GM12872 (cell line): ENCODE measurements at regions not wholly inside any gene's neighbourhood (a gene's known extent, or its start where the extent isn't known, plus 50 kb on each side); places are given as distances from the start of the nearest gene placed in this dataset.

Experiments
- TF ChIP-seq, protein P1 (sequence below): IDR thresholded peaks from 3 replicates; pipeline ENCODE4 v1.5.1; 2011; ENCODE audit warnings: low read depth, mild to moderate bottlenecking, low read length, moderate library complexity; ENCODE audit not compliant: insufficient read depth

- TF ChIP-seq, protein P1, sequence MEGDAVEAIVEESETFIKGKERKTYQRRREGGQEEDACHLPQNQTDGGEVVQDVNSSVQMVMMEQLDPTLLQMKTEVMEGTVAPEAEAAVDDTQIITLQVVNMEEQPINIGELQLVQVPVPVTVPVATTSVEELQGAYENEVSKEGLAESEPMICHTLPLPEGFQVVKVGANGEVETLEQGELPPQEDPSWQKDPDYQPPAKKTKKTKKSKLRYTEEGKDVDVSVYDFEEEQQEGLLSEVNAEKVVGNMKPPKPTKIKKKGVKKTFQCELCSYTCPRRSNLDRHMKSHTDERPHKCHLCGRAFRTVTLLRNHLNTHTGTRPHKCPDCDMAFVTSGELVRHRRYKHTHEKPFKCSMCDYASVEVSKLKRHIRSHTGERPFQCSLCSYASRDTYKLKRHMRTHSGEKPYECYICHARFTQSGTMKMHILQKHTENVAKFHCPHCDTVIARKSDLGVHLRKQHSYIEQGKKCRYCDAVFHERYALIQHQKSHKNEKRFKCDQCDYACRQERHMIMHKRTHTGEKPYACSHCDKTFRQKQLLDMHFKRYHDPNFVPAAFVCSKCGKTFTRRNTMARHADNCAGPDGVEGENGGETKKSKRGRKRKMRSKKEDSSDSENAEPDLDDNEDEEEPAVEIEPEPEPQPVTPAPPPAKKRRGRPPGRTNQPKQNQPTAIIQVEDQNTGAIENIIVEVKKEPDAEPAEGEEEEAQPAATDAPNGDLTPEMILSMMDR, result no peak
Measured at GRCh38 chr14:42130815-42131214, 524.1 kb downstream of the LRFN5 start.

GRCh38 chr14:42123526-42123925 lies 516.9 kb downstream of the LRFN5 start:
- TF ChIP-seq, protein P1, result no peak

DNA sequence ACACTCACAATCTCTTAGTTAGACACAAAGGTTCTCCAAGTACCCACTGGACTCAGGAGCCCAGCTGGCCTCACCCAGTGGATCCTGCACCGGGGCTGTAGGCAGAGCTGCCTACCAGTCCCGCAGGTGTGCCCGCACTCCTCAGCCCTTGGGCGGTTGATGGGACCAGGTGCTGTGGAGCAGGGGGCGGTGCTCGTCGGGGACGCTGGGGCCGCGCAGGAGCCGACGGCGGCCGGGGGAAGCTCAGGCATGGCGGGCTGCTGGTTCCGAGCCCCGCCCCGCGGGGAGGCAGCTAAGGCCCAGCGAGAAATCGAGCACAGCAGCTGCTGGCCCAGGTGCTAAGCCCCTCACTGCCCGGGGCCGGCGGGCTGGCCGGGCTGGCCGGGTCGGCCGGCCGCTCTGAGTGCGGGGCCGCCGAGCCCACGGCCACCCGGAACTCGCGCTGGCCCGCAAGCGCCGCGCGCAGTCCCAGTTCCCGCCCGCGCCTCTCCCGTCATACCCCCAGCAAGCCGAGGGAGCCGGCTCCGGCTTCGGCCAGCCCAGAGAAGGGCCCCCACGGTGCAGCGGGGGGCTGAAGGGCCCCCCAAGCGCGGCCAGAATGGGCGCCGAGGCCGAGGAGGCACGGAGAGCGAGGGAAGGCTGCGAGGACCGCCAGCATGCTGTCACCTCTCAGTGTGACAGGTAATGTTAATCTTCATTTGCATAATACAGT lies 506.8 kb downstream of the LRFN5 start:
- TF ChIP-seq, protein P1, result no peak

DNA sequence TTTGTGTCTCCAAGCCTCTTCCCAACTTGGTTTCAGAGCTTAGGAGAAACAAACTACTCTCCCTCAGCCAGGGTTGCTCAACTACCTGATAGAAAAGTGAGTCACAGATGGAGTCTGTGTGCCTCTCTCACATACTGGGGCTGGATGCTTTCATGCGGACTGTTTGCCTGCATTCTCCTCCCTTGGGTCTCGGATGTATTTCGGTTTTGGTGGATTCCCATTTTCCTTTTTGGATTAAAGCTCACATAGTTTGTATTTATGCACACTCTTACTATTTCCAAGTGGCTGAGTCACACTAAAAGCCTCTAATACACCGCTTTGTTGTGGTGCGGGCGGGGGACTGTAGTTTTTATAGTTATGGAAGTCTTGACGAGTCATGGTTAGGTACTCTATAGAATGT lies 505.4 kb downstream of the LRFN5 start:
- TF ChIP-seq, protein P1, result no peak

- TF ChIP-seq, protein P1, result no peak
Measured at GRCh38 chr14:42111355-42111754, 504.7 kb downstream of the LRFN5 start.

- TF ChIP-seq, protein P1, result peak; percentile 22; the same call in 1 of the 3 replicates
Measured at GRCh38 chr14:42110167-42110566, 503.5 kb downstream of the LRFN5 start.

DNA sequence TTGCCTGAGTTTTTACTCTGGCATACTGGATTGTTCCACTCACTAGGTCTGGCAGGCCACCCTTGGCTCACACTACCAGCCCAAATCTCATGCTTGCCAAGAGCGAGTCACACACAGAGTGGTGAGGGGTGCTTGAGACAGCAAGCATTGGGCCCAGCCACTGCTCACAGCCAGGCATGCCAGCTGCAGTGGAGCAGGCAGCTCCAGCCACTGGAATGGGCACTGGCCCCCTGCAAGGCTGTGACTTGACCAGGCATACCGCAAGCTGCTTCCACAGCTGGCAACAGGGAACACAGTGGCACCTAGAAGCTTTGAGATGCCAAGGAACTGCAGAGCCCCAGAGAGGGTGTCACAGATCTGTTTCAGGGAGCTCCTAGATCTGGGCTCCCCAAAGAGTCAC lies 488.5 kb downstream of the LRFN5 start:
- TF ChIP-seq, protein P1, result no peak
